Tibial nerve (tissue), 4 donors: ENCODE measurements at regions not wholly inside any gene's neighbourhood (a gene's known extent, or its start where the extent isn't known, plus 50 kb on each side); places are given as distances from the start of the nearest gene placed in this dataset.

ENCODE experiments used
- DNase-seq, 2 donors: peaks; one replicate each; pipeline ENCODE4 v3.0.0-alpha.2; 2019; ENCODE audit warnings: low spot score in 2 of 2
- H3K27ac ChIP-seq, 4 donors: fragments of 200-600 bp; sonication (generic) in 3 of 4; one replicate each; pipeline ENCODE4 v1.5.1; 2017 to 2019; ENCODE audit warnings: mild to moderate bottlenecking in 1 of 4
- H3K27me3 ChIP-seq, 2 donors: fragments of 200-600 bp; sonication (generic) in 1 of 2; one replicate each; pipeline versions ENCODE4 v1.5.1 to v1.6.0; 2017 to 2019
- H3K36me3 ChIP-seq, 3 donors: fragments of 200-600 bp; sonication (generic); one replicate each; pipeline ENCODE4 v1.5.1; 2018 to 2019
- H3K4me1 ChIP-seq, 4 donors: fragments of 200-600 bp; sonication (generic) in 3 of 4; one replicate each; pipeline ENCODE4 v1.5.1; 2017 to 2019
- H3K4me3 ChIP-seq, 4 donors: fragments of 200-600 bp; sonication (generic) in 3 of 4; one replicate each; pipeline ENCODE4 v1.5.1; 2017 to 2019; ENCODE audit warnings: mild to moderate bottlenecking in 1 of 4, moderate library complexity in 1 of 4
- H3K9me3 ChIP-seq, 4 donors: fragments of 200-600 bp; sonication (generic) in 3 of 4; one replicate each; pipeline ENCODE4 v1.5.1; 2017 to 2019
- CTCF ChIP-seq, 5 experiments: fragments of 200-600 bp in 3 of 5; fragments of 450-650 bp in 2 of 5; sonication (generic) in 3 of 5; IDR thresholded peaks; one replicate each; pipeline ENCODE4 v1.5.1; 2016 to 2019; ENCODE audit warnings: antibody characterized with exemption in 5 of 5, mild to moderate bottlenecking in 3 of 5, moderate library complexity in 2 of 5
- EP300 ChIP-seq, 2 donors: sonication (generic); formaldehyde crosslinking; IDR thresholded peaks; one replicate each; pipeline ENCODE4 v1.6.1; 2017; ENCODE audit warnings: antibody characterized with exemption in 2 of 2, mild to moderate bottlenecking in 1 of 2
- POLR2A ChIP-seq, 2 donors: fragments of 450-650 bp; IDR thresholded peaks; one replicate each; pipeline ENCODE4 v1.6.1; 2017; ENCODE audit warnings: antibody characterized with exemption in 2 of 2, mild to moderate bottlenecking in 2 of 2, moderate library complexity in 2 of 2
- whole genome bisulfite sequencing, 2 donors: methylation state at CpG; one replicate each; pipeline ENCODE4 v1.1.5; 2018; 5-methylcytosine and 5-hydroxymethylcytosine counted together

GRCh38 chr16:59328961-59329360, 594.8 kb upstream of the GOT2 start:
- Histone ChIP-seq H3K9me3 (no peaks in the 10 kb centered on the region), H3K36me3 (no peaks in the 10 kb centered on the region), H3K27me3 (no peaks in the 10 kb centered on the region), H3K27ac (no peak overlapping the region), H3K4me3 (no peak overlapping the region), H3K4me1 (no peaks in the 10 kb centered on the region)
- no peak for TF ChIP-seq EP300 (IDR thresholded peaks at IDR 0.05)
- TF ChIP-seq CTCF (IDR thresholded peaks at IDR 0.05), result no peak
- no peak for TF ChIP-seq POLR2A (IDR thresholded peaks at IDR 0.05)
- no peak for DNase-seq
- WGBS, 2 donors, result 36 to 38% methylated on average over 2 of the region's 2 CpGs

- Histone ChIP-seq H3K4me1 (no peaks in the 10 kb centered on the region), H3K4me3 (no peak overlapping the region), H3K9me3 (no peaks in the 10 kb centered on the region), H3K27ac (no peak overlapping the region), H3K27me3 (no peaks in the 10 kb centered on the region), H3K36me3 (no peaks in the 10 kb centered on the region)
- no peak for DNase-seq
- WGBS, 2 donors, result 93 to 96% methylated on average over 3 of the region's 3 CpGs
- no peak for TF ChIP-seq CTCF (IDR thresholded peaks at IDR 0.05)
- no peak for TF ChIP-seq POLR2A (IDR thresholded peaks at IDR 0.05)
- TF ChIP-seq EP300 (IDR thresholded peaks at IDR 0.05), result no peak
Measured at GRCh38 chr16:59327894-59328293, 593.8 kb upstream of the GOT2 start.

GRCh38 chr16:59326955-59327354, 592.8 kb upstream of the GOT2 start:
- Histone ChIP-seq H3K36me3 (no peaks in the 10 kb centered on the region), H3K27ac (no peak overlapping the region), H3K4me1 (no peaks in the 10 kb centered on the region), H3K4me3 (no peak overlapping the region), H3K27me3 (no peaks in the 10 kb centered on the region), H3K9me3 (no peaks in the 10 kb centered on the region)
- TF ChIP-seq CTCF (IDR thresholded peaks at IDR 0.05) (no peak), EP300 (IDR thresholded peaks at IDR 0.05) (no peak), POLR2A (IDR thresholded peaks at IDR 0.05) (no peak)
- no peak for DNase-seq
- WGBS, 2 donors, result 47 to 91% methylated on average over 2 of the region's 2 CpGs

- 78 to 81% methylated on average over 5 of the region's 5 CpGs for WGBS, 2 donors
- H3K4me3 ChIP-seq, result no peak overlapping the region
- no peak overlapping the region for H3K27ac ChIP-seq
- TF ChIP-seq POLR2A (IDR thresholded peaks at IDR 0.05) (no peak), CTCF (IDR thresholded peaks at IDR 0.05) (no peak), EP300 (IDR thresholded peaks at IDR 0.05) (no peak)
- DNase-seq, result no peak
- no peaks in the 10 kb centered on the region for H3K36me3 ChIP-seq
- no peaks in the 10 kb centered on the region for H3K9me3 ChIP-seq
- no peaks in the 10 kb centered on the region for H3K4me1 ChIP-seq
- H3K27me3 ChIP-seq, result no peaks in the 10 kb centered on the region
Measured at GRCh38 chr16:59324462-59324861, 590.3 kb upstream of the GOT2 start.

GRCh38 chr16:59320657-59321056, 586.5 kb upstream of the GOT2 start:
- H3K4me1 ChIP-seq, result no peaks in the 10 kb centered on the region
- no peak overlapping the region for H3K4me3 ChIP-seq
- 88% methylated on average over 1 of the region's 1 CpG for WGBS, 2 donors
- H3K36me3 ChIP-seq, result no peaks in the 10 kb centered on the region
- H3K27me3 ChIP-seq, result no peaks in the 10 kb centered on the region
- TF ChIP-seq POLR2A (IDR thresholded peaks at IDR 0.05), result no peak
- TF ChIP-seq EP300 (IDR thresholded peaks at IDR 0.05), result no peak
- TF ChIP-seq CTCF (IDR thresholded peaks at IDR 0.05), result no peak
- H3K27ac ChIP-seq, result no peak overlapping the region
- H3K9me3 ChIP-seq, result no peaks in the 10 kb centered on the region
- no peak for DNase-seq
